ENCODE measurements at regions not wholly inside any gene's neighbourhood (a gene's known extent, or its start where the extent isn't known, plus 50 kb on each side); places are given as distances from the start of the nearest gene placed in this dataset.

DNA sequence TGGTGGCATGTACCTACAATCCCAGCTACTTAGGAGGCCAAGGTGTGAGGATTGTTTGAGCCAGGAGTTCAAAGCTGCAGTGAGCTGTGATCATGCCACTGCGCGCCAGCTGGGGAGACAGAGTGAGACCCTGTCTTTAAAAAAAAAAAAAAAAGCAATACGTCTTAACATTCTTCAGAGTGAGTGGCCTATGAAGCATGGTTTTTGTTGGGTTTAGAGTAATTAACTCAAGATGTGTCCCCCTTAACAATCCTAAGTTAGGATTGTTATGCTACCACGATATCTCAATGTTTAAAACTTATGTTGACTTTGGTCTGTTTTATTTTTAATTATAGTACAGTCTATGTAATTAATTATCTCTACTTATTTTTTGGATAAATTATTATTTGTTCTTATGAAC is 156.1 kb downstream of the HIPK3 start:
- Mint-ChIP-seq H3K4me1 (no peaks in the 10 kb centered on the region), H3K27ac (no peak overlapping the region), H3K9me3 (no peaks in the 10 kb centered on the region), H3K27me3 (peaks cover 20 to 23% of the 10 kb centered on the region in 2 donors), H3K4me3 (no peak overlapping the region), H3K36me3 (no peaks in the 10 kb centered on the region)
- WGBS (ENCODE audit: insufficient coverage): no CpG with 5 or more reads among the region's 4 CpGs
- Histone ChIP-seq H3K27ac (ENCODE audit: low read length) (no peak overlapping the region), H3K27me3 (replicated peaks in 1 of 2; ENCODE audit: control insufficient read depth in 2 of 2, extremely low read depth in 1 of 2, insufficient read depth in 2 of 2, low read length in 1 of 2) (peaks cover 4 to 10% of the 10 kb centered on the region in 2 experiments), H3K36me3 (ENCODE audit: control insufficient read depth in 2 of 2, extremely low read depth in 1 of 2, insufficient read depth in 1 of 2, low read length in 1 of 2) (no peaks in the 10 kb centered on the region), H3K4me3 (ENCODE audit: control insufficient read depth in 1 of 2, extremely low read depth in 1 of 2, low read length in 1 of 2) (no peak overlapping the region), H3K4me1 (ENCODE audit: control insufficient read depth in 1 of 2, extremely low read depth in 1 of 2, insufficient read depth in 2 of 2, low read length in 2 of 2) (no peaks in the 10 kb centered on the region), H3K9me3 (no peaks in the 10 kb centered on the region)
- ATAC-seq (replicated peaks in 1 of 4) (no peak), DNase-seq (no peak)
- ChIA-PET POLR2A (no interaction called here), CTCF (interaction anchor here in 1 of 2 donors (0.7 kb wide), 1 partner anchor 13 kb away, joined by 3 read pairs; no protein-coding TSS in a partner anchor)

DNA sequence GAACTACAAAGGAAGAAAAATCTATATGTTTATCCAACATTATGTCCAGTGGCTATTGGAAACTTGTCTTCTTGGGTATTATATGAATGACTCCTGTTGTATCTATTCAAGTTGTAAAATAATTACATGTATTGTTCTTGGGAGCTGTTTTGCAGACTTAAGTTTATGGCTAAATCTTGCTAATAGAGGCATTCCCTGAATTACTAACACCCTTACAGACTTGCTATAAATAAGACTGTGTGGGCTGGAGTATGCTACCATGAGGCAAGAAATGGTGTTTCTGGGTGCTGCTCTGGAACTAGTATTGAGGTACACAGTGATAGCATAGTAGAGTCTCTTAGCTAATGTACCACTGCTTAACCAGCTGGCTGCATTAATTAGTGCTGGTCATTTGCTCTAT is 155.1 kb downstream of the HIPK3 start:
- no peaks in the 10 kb centered on the region for H3K9me3 Mint-ChIP-seq
- no peak overlapping the region for H3K4me3 Mint-ChIP-seq
- H3K36me3 ChIP-seq (ENCODE audit: control insufficient read depth in 2 of 2, extremely low read depth in 1 of 2, insufficient read depth in 1 of 2, low read length in 1 of 2): no peaks in the 10 kb centered on the region
- ATAC-seq (replicated peaks in 1 of 4): no peak
- peaks cover 7 to 10% of the 10 kb centered on the region in 2 experiments for H3K27me3 ChIP-seq (replicated peaks in 1 of 2; ENCODE audit: control insufficient read depth in 2 of 2, extremely low read depth in 1 of 2, insufficient read depth in 2 of 2, low read length in 1 of 2)
- no peaks in the 10 kb centered on the region for H3K36me3 Mint-ChIP-seq
- peaks cover 21% of the 10 kb centered on the region in 2 donors for H3K27me3 Mint-ChIP-seq
- POLR2A ChIA-PET: no interaction called here
- H3K27ac Mint-ChIP-seq: no peak overlapping the region
- no peak overlapping the region for H3K27ac ChIP-seq (ENCODE audit: low read length)
- H3K4me3 ChIP-seq (ENCODE audit: control insufficient read depth in 1 of 2, extremely low read depth in 1 of 2, low read length in 1 of 2): no peak overlapping the region
- CTCF ChIA-PET: no interaction called here
- DNase-seq: no peak
- H3K4me1 ChIP-seq (ENCODE audit: control insufficient read depth in 1 of 2, extremely low read depth in 1 of 2, insufficient read depth in 2 of 2, low read length in 2 of 2): no peaks in the 10 kb centered on the region
- no peaks in the 10 kb centered on the region for H3K4me1 Mint-ChIP-seq
- no peaks in the 10 kb centered on the region for H3K9me3 ChIP-seq

DNA sequence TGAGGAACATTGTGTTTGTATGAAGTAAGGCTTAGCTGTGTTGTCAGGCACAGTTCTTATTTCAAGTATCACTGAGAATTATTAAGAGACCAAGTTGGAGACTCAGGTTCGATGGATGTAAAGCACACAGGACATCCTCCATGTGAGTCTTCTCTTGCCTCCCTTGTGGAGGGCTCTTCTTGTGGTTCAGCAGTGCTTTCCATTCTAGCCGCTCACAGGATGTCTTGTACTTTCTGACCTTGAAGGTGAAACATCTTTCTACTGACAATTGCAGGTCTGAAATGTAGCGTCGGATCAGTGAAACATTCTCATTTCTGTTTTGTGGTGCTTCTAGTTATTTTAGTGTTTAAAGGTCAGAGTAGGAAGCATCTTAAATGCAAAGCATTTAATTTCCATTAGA is 154.6 kb downstream of the HIPK3 start:
- CTCF ChIA-PET: no interaction called here
- Mint-ChIP-seq H3K27ac (no peak overlapping the region), H3K4me3 (no peak overlapping the region), H3K4me1 (no peaks in the 10 kb centered on the region), H3K9me3 (no peaks in the 10 kb centered on the region), H3K36me3 (no peaks in the 10 kb centered on the region), H3K27me3 (peaks cover 21% of the 10 kb centered on the region in 2 donors)
- Histone ChIP-seq H3K9me3 (no peaks in the 10 kb centered on the region), H3K4me1 (ENCODE audit: control insufficient read depth in 1 of 2, extremely low read depth in 1 of 2, insufficient read depth in 2 of 2, low read length in 2 of 2) (no peaks in the 10 kb centered on the region), H3K27me3 (replicated peaks in 1 of 2; ENCODE audit: control insufficient read depth in 2 of 2, extremely low read depth in 1 of 2, insufficient read depth in 2 of 2, low read length in 1 of 2) (peaks cover 7 to 10% of the 10 kb centered on the region in 2 experiments), H3K27ac (ENCODE audit: low read length) (no peak overlapping the region), H3K36me3 (ENCODE audit: control insufficient read depth in 2 of 2, extremely low read depth in 1 of 2, insufficient read depth in 1 of 2, low read length in 1 of 2) (no peaks in the 10 kb centered on the region), H3K4me3 (ENCODE audit: control insufficient read depth in 1 of 2, extremely low read depth in 1 of 2, low read length in 1 of 2) (no peak overlapping the region)
- no peak for DNase-seq
- ATAC-seq (replicated peaks in 1 of 4): no peak
- 72% methylated on average over 2 of the region's 4 CpGs for WGBS (ENCODE audit: insufficient coverage)
- POLR2A ChIA-PET: no interaction called here

DNA sequence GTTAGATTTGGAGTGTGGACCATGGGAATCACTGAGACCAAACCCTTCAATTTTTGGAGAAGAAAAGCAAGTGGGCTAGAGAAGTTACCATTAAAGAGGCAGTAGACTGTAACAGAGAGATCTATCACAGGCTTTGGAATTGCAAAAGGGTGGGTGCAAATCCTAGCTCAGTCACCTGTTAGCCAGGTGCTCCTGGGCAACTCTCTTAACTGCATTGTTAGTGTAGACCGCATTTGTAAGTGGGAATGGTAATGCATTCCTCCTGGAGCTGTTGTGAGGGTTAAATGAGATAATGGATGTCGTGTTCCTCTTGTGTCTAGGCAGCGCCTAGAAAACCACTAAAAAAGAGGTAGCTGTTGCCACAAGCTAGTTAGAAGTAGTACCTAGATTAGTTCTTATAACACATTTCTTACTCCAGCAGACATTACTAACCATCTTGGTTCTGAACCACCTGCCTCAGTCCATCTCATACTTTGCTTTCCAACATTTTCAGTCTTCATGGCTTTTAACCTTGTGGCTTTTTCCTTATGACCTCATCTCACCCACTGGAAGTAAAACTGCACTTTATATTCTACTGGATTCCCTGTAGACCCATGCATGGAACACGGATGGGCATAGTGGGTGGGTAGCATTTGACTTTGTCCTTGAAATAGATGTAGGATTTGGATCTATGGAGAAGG is 153.0 kb downstream of the HIPK3 start:
- CTCF ChIA-PET: no interaction called here
- peaks cover 2 to 10% of the 10 kb centered on the region in 2 experiments for H3K27me3 ChIP-seq (replicated peaks in 1 of 2; ENCODE audit: control insufficient read depth in 2 of 2, extremely low read depth in 1 of 2, insufficient read depth in 2 of 2, low read length in 1 of 2)
- no peak overlapping the region for H3K27ac Mint-ChIP-seq
- no peak overlapping the region for H3K4me3 Mint-ChIP-seq
- no peak overlapping the region for H3K27ac ChIP-seq (ENCODE audit: low read length)
- peaks cover 16 to 21% of the 10 kb centered on the region in 2 donors for H3K27me3 Mint-ChIP-seq
- H3K4me1 Mint-ChIP-seq: no peaks in the 10 kb centered on the region
- H3K9me3 ChIP-seq: no peaks in the 10 kb centered on the region
- POLR2A ChIA-PET: no interaction called here
- no peaks in the 10 kb centered on the region for H3K36me3 Mint-ChIP-seq
- no peaks in the 10 kb centered on the region for H3K36me3 ChIP-seq (ENCODE audit: control insufficient read depth in 2 of 2, extremely low read depth in 1 of 2, insufficient read depth in 1 of 2, low read length in 1 of 2)
- H3K4me1 ChIP-seq (ENCODE audit: control insufficient read depth in 1 of 2, extremely low read depth in 1 of 2, insufficient read depth in 2 of 2, low read length in 2 of 2): no peaks in the 10 kb centered on the region
- WGBS (ENCODE audit: insufficient coverage): 80% methylated on average over 1 of the region's 4 CpGs
- DNase-seq (no peak), ATAC-seq (replicated peaks in 1 of 4) (no peak)
- H3K9me3 Mint-ChIP-seq: no peaks in the 10 kb centered on the region
- H3K4me3 ChIP-seq (ENCODE audit: control insufficient read depth in 1 of 2, extremely low read depth in 1 of 2, low read length in 1 of 2): no peak overlapping the region

Measured in T-cell (primary cell).